Left lung (tissue), 4 donors: ENCODE measurements at regions not wholly inside any gene's neighbourhood (a gene's known extent, or its start where the extent isn't known, plus 50 kb on each side); places are given as distances from the start of the nearest gene placed in this dataset.

Experiments
- ATAC-seq: fragments of 200-7000 bp; cut with Tn5 transposase; one replicate; pipeline ENCODE4 v1.9.1; 2020; ENCODE audit warnings: moderate library complexity
- DNase-seq, 4 donors: peaks; one replicate each; pipeline ENCODE4 v3.0.0-alpha.2; 2013 to 2020
- H3K27ac ChIP-seq, 2 donors: fragments of 200-600 bp; sonication (generic) in 1 of 2; one replicate each; pipeline versions ENCODE4 v1.5.0 to v1.8.0; 2020 to 2021
- H3K27me3 ChIP-seq, 2 donors: fragments of 200-600 bp; sonication (generic) in 1 of 2; one replicate each; pipeline versions ENCODE4 v1.5.0 to v1.8.0; 2020 to 2021
- H3K36me3 ChIP-seq, 2 donors: fragments of 200-600 bp; sonication (generic) in 1 of 2; one replicate each; pipeline versions ENCODE4 v1.5.0 to v1.8.0; 2020 to 2021
- H3K4me1 ChIP-seq, 2 donors: fragments of 200-600 bp; one replicate each; pipeline ENCODE4 v1.8.0; 2021
- H3K4me3 ChIP-seq, 2 donors: fragments of 200-600 bp; sonication (generic) in 1 of 2; one replicate each; pipeline versions ENCODE4 v1.5.0 to v1.8.0; 2020 to 2021; ENCODE audit warnings: mild to moderate bottlenecking in 1 of 2
- H3K9me3 ChIP-seq, 2 donors: fragments of 200-600 bp; sonication (generic) in 1 of 2; one replicate each; pipeline versions ENCODE4 v1.5.0 to v1.8.0; 2020 to 2021
- intact Hi-C, 2 donors: fragments of 100-400 bp; cut with DNase I; formaldehyde crosslinking; loops; one replicate each; pipeline versions ENCODE4 v1.11.2 to v1.14.2; 2022
- TF ChIP-seq, protein P1 (sequence below), 2 donors: fragments of 200-600 bp; sonication (generic) in 1 of 2; IDR thresholded peaks; one replicate each; pipeline versions ENCODE4 v1.5.0 to v1.8.0; 2021; ENCODE audit warnings: antibody characterized with exemption in 2 of 2
- donor health status: DM: no; HTN: yes; CAD: no.
- donor health status: DM: no; HTN: no; CAD: no.

DNA sequence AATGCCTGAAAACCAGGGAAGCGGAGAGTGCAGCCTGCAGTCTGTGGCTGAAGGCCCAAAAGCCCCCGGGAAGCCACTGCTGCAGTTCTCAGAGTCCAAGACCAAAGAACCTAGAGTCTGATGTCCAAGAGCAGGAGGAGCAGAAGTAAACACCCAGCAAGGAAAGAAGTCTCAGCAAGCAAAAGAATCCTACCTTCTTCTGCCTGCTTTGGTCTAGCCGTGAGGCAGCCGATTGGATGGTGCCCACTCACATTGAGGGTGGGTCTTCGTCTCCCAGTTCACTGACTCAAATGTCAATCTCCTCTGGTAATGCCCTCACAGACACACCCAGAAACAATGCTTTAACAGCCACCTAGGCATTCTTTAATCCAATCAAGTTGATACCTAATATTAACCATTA is 217.5 kb downstream of the PLA2G4A start:
- ATAC-seq (no peak), DNase-seq (no peak)
- Histone ChIP-seq H3K36me3 (no peaks in the 10 kb centered on the region), H3K27me3 (no peaks in the 10 kb centered on the region), H3K9me3 (peaks cover 0 to 2% of the 10 kb centered on the region in 2 donors), H3K4me1 (no peaks in the 10 kb centered on the region), H3K4me3 (no peak overlapping the region), H3K27ac (no peak overlapping the region)
- TF ChIP-seq, protein P1, sequence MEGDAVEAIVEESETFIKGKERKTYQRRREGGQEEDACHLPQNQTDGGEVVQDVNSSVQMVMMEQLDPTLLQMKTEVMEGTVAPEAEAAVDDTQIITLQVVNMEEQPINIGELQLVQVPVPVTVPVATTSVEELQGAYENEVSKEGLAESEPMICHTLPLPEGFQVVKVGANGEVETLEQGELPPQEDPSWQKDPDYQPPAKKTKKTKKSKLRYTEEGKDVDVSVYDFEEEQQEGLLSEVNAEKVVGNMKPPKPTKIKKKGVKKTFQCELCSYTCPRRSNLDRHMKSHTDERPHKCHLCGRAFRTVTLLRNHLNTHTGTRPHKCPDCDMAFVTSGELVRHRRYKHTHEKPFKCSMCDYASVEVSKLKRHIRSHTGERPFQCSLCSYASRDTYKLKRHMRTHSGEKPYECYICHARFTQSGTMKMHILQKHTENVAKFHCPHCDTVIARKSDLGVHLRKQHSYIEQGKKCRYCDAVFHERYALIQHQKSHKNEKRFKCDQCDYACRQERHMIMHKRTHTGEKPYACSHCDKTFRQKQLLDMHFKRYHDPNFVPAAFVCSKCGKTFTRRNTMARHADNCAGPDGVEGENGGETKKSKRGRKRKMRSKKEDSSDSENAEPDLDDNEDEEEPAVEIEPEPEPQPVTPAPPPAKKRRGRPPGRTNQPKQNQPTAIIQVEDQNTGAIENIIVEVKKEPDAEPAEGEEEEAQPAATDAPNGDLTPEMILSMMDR (IDR thresholded peaks at IDR 0.05): no peak
- intact Hi-C loops: no loop called here

DNA sequence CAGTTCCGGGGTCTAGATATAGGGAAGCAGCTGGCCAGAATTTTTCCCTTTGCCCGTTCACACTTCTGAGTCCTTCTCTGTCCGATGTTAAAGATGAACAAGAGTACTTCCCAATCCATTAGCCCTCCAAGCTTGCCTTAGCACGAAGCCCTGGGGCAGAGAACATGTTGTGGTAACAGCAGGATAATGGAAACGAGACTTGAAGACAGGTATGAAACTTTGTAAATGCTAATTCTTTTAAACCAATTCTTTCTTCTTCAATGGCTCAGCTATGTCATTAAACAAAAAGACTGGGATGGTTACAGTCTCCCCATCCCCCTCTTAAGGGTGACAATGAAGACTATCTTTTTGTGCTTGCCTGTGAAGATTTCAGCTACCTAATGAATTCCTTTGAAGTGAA is 218.5 kb downstream of the PLA2G4A start:
- Histone ChIP-seq H3K27ac (no peak overlapping the region), H3K27me3 (no peaks in the 10 kb centered on the region), H3K36me3 (no peaks in the 10 kb centered on the region), H3K4me1 (no peaks in the 10 kb centered on the region), H3K9me3 (peaks cover 0 to 2% of the 10 kb centered on the region in 2 donors), H3K4me3 (no peak overlapping the region)
- intact Hi-C loops: no loop called here
- ATAC-seq (no peak), DNase-seq (no peak)
- TF ChIP-seq, protein P1 (IDR thresholded peaks at IDR 0.05): no peak

GRCh38 chr1:187051618-187052232 is 223.0 kb downstream of the PLA2G4A start:
- Histone ChIP-seq H3K36me3 (no peaks in the 10 kb centered on the region), H3K4me1 (no peaks in the 10 kb centered on the region), H3K9me3 (no peaks in the 10 kb centered on the region), H3K4me3 (no peak overlapping the region), H3K27ac (no peak overlapping the region), H3K27me3 (no peaks in the 10 kb centered on the region)
- TF ChIP-seq, protein P1 (IDR thresholded peaks at IDR 0.05): peak; percentile 25 to 35
- ATAC-seq (peak; percentile 69), DNase-seq (peak in 2 of 4 donors; percentile 19 to 50)
- intact Hi-C loops: no loop called here

- TF ChIP-seq, protein P1 (IDR thresholded peaks at IDR 0.05): no peak
- intact Hi-C loops: no loop called here
- no peaks in the 10 kb centered on the region for H3K4me1 ChIP-seq
- H3K4me3 ChIP-seq: no peak overlapping the region
- ATAC-seq: no peak
- DNase-seq: no peak
- no peaks in the 10 kb centered on the region for H3K9me3 ChIP-seq
- H3K36me3 ChIP-seq: no peaks in the 10 kb centered on the region
- H3K27me3 ChIP-seq: no peaks in the 10 kb centered on the region
- H3K27ac ChIP-seq: no peak overlapping the region
Measured at GRCh38 chr1:187053876-187054275, 225.1 kb downstream of the PLA2G4A start.

- H3K36me3 ChIP-seq: no peaks in the 10 kb centered on the region
- no peak for ATAC-seq
- TF ChIP-seq, protein P1 (IDR thresholded peaks at IDR 0.05): no peak
- no peak overlapping the region for H3K27ac ChIP-seq
- no peaks in the 10 kb centered on the region for H3K9me3 ChIP-seq
- intact Hi-C loops: no loop called here
- H3K27me3 ChIP-seq: no peaks in the 10 kb centered on the region
- no peaks in the 10 kb centered on the region for H3K4me1 ChIP-seq
- no peak for DNase-seq
- no peak overlapping the region for H3K4me3 ChIP-seq
Measured at GRCh38 chr1:187054862-187055757, 226.4 kb downstream of the PLA2G4A start.
